NCI-H2171 (cell line): ENCODE measurements at regions not wholly inside any gene's neighbourhood (a gene's known extent, or its start where the extent isn't known, plus 50 kb on each side); places are given as distances from the start of the nearest gene placed in this dataset.
"Not testable (repeated sequence)": the region's sequence is repeated elsewhere in the genome, so short reads cannot be mapped to it uniquely, and the experiment has no call there.

Source experiments
- DNase-seq: peaks from one replicate; lab custom pipeline; 2025; lab: John Stamatoyannopoulos, UW

- DNase-seq: no peak
Observed at GRCh38 chrX:109879991-109880390, 122.9 kb upstream of the TMEM164 start.

DNA sequence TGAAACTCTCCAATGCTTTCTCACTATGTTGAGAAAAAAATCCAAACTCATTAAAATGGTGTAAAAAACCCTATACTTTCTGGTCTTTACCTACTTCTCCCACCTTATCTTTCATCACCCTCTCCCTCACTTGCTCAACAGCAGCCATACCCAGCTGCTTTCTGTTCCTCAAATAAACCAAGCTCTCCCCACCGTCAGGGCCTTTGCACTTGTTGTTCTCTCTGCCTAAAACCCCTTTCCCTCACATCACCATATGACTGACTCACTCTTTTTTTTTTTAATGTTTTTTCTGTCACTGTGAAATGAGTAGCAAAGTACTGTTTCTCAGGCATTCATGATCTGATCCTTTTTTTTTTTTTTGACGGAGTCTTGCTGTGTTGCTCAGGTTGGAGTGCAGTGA, 122.3 kb upstream of the TMEM164 start:
- no peak for DNase-seq

GRCh38 chrX:109886122-109886761, 116.7 kb upstream of the TMEM164 start:
- peak; percentile 8 for DNase-seq

DNA sequence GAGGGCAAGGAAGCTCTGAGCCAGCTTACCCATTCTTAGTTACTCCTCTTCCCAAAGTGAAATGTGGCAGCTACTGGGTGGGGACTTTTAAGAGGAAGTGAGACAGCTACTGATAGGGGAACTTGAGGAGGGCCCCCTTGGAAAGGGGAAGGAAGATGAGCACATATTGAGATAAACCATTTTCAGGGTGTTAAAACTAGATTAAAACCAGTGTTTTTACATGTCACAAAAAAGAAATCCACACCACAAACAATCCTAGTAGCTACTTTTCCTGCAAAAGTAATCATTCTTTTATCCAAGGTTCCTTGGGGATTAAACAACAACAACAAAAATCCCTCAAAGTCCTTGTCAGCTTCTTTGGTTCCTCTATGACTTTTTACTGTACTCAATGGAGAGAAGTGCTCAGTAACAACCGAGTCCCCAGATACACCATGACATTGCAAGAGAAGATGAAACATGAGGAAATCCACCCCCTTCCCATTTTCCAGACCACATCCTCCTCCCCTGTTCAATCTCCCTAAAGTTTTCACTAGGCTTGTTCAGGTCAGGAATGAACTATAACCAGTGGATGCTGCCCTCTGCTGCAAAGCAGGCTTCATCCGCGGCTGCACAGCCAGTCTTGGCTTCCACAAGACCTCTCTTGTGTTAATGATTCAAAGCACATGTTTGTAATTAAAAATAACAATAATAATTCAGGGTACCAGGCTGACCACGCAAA, 113.5 kb upstream of the TMEM164 start:
- DNase-seq: no peak

DNA sequence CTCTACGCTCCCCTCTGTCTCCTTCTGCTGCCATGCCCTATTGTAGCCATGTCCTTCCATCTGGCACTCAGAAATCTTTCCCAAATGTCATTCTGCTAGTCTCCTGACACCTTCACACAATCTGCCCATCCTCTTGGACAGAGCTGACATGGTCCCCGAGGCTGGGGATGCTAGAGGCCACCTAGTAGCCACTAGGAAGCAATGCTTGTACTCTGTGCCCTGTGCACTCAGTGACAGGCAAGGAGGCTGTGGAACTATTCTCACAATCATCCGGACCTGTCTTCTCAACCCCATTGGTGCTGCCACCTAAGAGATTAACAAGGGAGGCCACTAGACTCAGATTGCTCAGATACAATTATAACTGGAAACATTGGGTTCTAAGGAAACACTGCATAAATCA, 112.6 kb upstream of the TMEM164 start:
- no peak for DNase-seq

GRCh38 chrX:109890910-109891502, 111.9 kb upstream of the TMEM164 start:
- peak; percentile 1 for DNase-seq

GRCh38 chrX:109896024-109896423, 106.9 kb upstream of the TMEM164 start:
- not testable (repeated sequence) for DNase-seq

DNA sequence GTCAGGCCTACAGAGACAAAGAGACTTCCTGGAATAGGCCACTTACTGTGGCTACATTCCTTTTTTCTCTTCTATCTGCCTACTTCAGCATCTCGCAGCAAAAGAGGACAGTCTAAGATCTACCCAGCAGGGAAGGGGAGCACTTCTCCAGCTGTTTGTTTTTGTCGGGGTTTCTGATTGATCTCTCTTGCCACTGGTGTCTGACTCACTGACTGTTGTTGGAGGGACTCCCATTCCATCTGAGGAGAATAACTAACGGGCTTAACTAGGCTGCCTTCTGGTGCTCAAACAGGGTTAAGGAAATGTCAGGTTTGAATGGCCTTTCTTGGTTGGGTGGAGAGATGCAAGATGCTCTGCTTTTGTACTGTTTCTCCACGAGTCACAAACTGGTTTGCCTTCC, 100.2 kb upstream of the TMEM164 start:
- DNase-seq: no peak

- no peak for DNase-seq
Observed at GRCh38 chrX:109911046-109911445, 91.9 kb upstream of the TMEM164 start.

GRCh38 chrX:109912993-109913392, 89.9 kb upstream of the TMEM164 start:
- not testable (repeated sequence) for DNase-seq

DNA sequence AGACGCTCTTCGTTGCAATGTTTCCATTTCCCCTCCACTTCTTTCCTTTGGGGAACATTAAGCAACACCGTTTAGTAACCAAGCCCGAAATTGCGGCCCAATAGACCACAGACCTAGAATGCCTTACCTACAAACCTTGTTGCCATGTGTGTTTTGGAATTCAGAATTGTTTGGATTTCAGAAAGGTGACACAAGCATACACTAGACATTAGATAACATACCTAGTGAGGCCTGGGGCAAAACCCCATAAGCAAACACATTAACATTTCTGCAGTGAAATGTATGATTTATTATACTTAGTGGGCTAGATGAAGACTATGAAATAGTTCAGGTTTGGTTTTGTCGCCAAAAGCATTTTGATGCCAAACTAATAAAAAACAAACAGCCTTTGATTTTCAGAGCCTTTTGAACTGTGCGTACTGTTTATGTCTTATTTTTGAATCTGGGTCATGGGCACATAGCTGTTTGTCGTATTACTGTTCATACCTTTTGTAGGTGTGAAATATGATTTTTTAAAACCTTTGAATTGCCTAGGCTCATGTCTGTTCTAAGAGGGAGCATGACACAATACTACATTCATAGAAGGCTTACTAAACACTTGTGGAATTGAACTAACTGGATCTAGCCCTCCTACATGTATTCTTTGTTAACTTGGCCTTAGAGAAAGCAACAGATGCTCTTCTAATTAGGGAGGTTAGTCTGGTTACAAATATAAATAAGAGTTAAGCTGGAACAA, 88.6 kb upstream of the TMEM164 start:
- no peak for DNase-seq

GRCh38 chrX:109918753-109919152, 84.2 kb upstream of the TMEM164 start:
- no peak for DNase-seq

DNA sequence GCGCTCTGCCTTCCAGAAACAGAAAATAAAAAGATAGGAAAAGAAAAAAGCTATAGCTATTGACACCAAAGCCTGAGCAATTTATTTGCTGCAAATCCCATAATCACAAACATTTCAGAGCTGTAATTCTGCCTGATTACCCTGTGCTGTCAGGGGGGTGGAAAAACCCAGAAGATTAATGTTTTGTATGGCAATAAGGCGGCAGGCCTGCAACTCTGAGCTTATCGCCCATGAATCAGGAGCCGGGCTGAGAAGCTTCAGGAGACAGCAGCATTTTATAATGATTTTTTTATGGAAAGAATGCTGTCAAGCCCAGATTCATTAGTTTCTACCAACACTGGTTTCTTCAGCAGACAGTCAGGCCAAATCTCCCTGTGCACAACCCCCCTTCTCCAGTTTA, 82.6 kb upstream of the TMEM164 start:
- DNase-seq: no peak

DNA sequence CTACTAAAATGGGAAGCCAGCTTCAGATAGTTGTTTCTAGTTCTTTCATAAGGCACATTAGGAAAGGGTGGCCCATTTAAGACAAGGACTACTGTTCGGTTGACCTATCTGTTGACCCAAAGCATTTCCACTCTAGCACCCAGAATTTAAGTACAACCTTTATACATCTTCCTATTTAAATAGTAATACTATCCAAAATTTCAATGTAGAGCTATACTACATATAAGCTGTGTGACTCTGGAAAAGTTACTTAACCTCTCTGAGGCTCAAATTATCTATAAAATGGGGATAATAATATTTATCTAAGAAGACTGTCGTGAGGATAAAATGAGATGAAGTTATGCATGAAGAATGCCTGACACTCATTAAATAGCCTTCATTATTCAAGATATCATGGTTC, 82.0 kb upstream of the TMEM164 start:
- DNase-seq: no peak

GRCh38 chrX:109922190-109922589, 80.7 kb upstream of the TMEM164 start:
- no peak for DNase-seq

DNA sequence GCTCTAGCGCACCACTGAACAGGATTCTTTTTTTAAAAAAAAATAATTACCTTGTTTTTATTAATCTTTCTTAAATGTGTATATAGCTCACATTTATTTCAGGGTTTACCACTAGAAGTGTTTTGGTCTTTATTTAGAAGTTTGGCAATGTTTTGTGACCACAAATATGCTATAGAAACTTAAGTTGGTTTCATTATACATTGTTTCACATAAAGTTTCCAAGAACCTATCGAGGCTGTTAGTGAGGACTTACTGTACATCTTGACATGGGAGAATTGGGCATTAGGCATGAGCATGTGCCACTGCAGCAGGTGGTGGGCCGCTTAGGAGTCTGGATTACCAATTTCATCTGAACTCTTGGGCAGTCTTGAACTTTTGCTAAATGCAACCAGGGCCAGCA, 77.9 kb upstream of the TMEM164 start:
- not testable (repeated sequence) for DNase-seq

DNA sequence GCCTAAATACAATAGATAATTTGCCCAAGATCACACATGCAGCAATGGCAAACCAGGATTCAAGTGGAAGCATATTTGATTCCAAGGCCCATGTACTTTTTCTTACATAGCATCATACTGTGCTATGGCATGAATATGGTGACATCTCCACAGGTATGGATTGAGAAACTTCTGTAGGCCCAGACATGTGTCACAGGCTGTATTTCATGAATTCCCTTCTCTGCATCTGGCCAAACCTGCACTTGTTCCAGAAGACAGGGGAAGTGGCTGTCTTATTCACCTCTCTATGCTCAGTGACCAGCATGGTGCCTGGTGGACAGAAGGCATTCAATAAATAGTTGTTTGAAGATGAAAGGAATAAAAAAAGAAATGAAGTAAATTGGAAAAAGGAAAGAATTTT, 77.3 kb upstream of the TMEM164 start:
- no peak for DNase-seq

DNA sequence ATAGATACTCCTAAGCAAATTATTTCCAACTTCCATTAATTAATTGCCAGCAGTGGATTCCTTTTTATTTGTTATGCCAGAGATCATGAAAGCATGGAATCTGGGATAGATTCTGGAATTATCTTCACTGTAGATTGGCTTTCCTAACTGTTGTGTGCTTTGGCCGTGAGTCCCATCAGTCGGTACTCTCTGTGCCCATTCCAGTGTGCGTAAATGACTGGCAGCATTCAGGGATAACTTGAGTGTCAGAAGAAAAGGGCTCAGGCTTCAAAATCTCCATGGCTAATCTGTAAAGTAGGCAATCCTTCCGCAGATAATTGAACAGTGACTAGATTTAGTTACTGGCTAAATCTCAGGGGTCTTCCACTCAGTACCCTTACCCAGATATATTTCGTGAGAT, 76.8 kb upstream of the TMEM164 start:
- no peak for DNase-seq

- no peak for DNase-seq
Observed at GRCh38 chrX:109926743-109927662, 75.9 kb upstream of the TMEM164 start.

DNA sequence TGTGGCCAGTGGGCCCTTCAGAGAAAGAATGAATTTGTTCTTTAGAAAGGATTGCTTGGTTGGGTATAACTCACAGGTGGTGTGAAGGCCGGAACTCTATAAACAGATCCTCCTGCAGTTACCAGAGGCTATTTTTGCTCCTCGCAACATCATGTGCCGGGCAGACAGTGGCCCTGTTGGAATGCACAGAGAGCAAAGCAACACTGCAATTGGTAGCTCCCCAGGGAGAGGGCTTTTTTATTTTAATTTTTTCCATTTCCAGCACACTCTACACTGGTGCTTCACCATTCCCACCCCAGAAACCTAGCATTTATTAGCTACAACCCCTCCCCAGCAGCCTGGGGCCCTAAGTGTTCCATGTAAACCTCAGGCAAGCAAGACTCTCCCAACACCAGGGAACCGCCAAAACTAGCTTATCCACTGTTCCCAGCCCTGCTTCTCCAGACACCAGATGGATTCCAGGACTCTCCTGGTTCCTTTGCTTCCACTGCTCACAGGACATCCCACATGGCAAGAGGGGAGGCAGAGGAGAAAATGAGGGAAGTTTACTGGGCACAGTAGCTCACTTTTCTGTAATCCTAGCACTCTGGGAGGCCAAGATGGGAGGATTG, 75.1 kb upstream of the TMEM164 start:
- no peak for DNase-seq

- DNase-seq: no peak
Observed at GRCh38 chrX:109928596-109929335, 74.1 kb upstream of the TMEM164 start.
